Fibroblast of pulmonary artery (primary cell): ENCODE measurements at regions not wholly inside any gene's neighbourhood (a gene's known extent, or its start where the extent isn't known, plus 50 kb on each side); places are given as distances from the start of the nearest gene placed in this dataset.

Source experiments
- DNase-seq: peaks from one replicate; pipeline ENCODE4 v3.0.0-alpha.2; 2010; ENCODE audit warnings: low read depth
- H3K4me3 ChIP-seq: replicated peaks from 2 replicates; pipeline ENCODE4 v1.5.1; 2011; ENCODE audit warnings: low read depth, mild to moderate bottlenecking, control low read depth, low read length, moderate library complexity
- TF ChIP-seq, protein P1 (sequence below): IDR thresholded peaks from 2 replicates; pipeline ENCODE4 v1.5.1; 2011; ENCODE audit warnings: mild to moderate bottlenecking, control low read depth, low read length, inconsistent platforms; ENCODE audit errors: missing control alignments

- peak; percentile 50 for DNase-seq
- TF ChIP-seq, protein P1, sequence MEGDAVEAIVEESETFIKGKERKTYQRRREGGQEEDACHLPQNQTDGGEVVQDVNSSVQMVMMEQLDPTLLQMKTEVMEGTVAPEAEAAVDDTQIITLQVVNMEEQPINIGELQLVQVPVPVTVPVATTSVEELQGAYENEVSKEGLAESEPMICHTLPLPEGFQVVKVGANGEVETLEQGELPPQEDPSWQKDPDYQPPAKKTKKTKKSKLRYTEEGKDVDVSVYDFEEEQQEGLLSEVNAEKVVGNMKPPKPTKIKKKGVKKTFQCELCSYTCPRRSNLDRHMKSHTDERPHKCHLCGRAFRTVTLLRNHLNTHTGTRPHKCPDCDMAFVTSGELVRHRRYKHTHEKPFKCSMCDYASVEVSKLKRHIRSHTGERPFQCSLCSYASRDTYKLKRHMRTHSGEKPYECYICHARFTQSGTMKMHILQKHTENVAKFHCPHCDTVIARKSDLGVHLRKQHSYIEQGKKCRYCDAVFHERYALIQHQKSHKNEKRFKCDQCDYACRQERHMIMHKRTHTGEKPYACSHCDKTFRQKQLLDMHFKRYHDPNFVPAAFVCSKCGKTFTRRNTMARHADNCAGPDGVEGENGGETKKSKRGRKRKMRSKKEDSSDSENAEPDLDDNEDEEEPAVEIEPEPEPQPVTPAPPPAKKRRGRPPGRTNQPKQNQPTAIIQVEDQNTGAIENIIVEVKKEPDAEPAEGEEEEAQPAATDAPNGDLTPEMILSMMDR: peak; percentile 73
- no peak overlapping the region for H3K4me3 ChIP-seq
Observed at GRCh38 chr3:21170964-21171363, 580.0 kb downstream of the ZNF385D start.

DNA sequence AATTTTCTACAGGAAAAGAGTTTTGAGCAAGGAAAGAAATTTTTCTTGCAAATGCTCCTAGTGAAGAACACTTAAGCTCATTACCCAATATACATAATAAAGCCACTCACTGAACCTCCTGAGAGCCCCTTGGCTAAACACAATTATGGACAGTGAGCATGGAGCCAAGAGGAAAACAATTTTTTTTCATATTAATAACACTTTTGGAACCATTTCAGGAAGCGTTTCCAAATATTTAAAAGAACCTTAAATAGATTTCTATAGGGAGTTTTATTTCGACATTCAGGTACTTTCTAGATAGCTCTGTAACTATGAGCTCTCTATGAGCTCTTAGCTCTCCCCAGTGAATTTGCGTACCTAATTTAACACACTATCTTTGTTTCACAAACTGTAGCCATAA, 581.1 kb downstream of the ZNF385D start:
- DNase-seq: no peak
- TF ChIP-seq, protein P1: no peak
- no peak overlapping the region for H3K4me3 ChIP-seq

DNA sequence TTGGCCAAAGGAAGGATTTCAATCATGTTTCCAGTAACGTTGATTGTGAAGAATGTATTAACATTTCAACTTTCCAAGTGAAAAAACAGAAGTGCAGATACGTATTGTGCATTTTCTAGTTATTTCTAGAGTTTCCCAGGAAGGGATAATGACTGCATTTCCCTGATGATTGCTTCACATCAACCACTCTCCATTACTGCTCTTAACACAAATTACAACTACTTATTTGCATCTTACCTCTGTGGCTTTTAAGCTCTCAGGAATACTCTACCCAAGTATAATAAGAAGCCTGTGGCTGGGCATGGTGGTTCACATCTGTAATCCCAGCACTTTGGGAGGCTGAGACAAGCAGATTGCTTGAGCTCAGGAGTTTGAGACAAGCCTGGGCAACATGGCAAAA, 582.5 kb downstream of the ZNF385D start:
- no peak for DNase-seq
- H3K4me3 ChIP-seq: no peak overlapping the region
- TF ChIP-seq, protein P1: no peak

DNA sequence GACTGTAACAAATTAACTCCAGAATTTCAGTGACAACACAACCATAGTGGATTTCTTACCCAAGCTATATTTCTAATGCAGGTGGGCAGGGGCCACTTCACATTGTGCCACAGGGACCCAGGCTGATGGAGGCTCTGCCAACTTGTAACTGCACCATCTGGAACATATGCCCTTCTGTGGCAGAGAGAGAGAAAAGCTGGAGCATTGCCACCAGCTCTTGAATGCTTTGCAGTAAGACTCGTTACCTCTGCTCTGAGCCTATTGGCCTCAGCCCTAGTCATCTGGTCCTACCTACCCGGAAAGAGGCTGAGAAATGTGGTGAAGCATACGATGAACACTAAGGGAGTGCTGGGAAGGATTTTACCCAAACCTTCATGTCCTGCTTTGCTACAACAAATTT, 587.1 kb downstream of the ZNF385D start:
- no peak overlapping the region for H3K4me3 ChIP-seq
- DNase-seq: no peak
- TF ChIP-seq, protein P1: no peak

- TF ChIP-seq, protein P1: no peak
- H3K4me3 ChIP-seq: no peak overlapping the region
- peak; percentile 0 for DNase-seq
Observed at GRCh38 chr3:21159543-21159906, 591.5 kb downstream of the ZNF385D start.

GRCh38 chr3:21158861-21159542, 592.0 kb downstream of the ZNF385D start:
- H3K4me3 ChIP-seq: no peak overlapping the region
- DNase-seq: peak; percentile 40
- TF ChIP-seq, protein P1: no peak

DNA sequence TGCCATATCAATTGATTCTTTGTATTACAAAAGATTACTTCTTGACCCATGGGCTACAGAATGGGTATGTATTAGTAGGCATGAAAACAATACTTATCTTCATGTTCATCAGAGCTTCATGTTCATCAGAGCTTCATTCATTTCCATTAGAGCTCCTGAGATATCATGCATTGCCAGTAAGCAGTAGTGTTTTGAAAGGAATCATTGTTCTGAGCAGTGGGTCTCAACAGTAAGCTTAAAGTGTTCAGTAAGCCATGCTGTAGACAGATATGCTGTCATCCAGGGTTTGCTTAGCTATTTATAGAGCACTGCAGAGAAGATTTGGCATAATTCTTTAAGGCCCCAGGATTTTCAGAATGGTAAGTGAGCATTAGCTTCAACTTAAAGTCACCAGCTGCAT, 596.1 kb downstream of the ZNF385D start:
- no peak for DNase-seq
- TF ChIP-seq, protein P1: no peak
- H3K4me3 ChIP-seq: no peak overlapping the region
